PC-3 (cell line): ENCODE measurements at regions not wholly inside any gene's neighbourhood (a gene's known extent, or its start where the extent isn't known, plus 50 kb on each side); places are given as distances from the start of the nearest gene placed in this dataset.

ENCODE experiments used
- EZH2 ChIP-seq: fragments of 300-600 bp; sonication (generic); IDR thresholded peaks from one replicate; pipeline ENCODE4 v1.6.1; 2017; ENCODE audit warnings: antibody characterized with exemption, mild to moderate bottlenecking, low read length; ENCODE audit not compliant: unreplicated experiment
- EZH2phosphoT487 ChIP-seq: fragments of 300-600 bp; sonication (generic); IDR thresholded peaks from 2 replicates; pipeline ENCODE4 v1.6.1; 2018; ENCODE audit warnings: mild to moderate bottlenecking, antibody characterized with exemption, low read length, borderline replicate concordance
- TF ChIP-seq, protein P1 (sequence below): fragments of 300-600 bp; sonication (generic); conservative IDR thresholded peaks from 2 replicates; pipeline ENCODE4 v1.5.1; 2017; ENCODE audit warnings: antibody characterized with exemption, low read depth, mild to moderate bottlenecking, low read length

DNA sequence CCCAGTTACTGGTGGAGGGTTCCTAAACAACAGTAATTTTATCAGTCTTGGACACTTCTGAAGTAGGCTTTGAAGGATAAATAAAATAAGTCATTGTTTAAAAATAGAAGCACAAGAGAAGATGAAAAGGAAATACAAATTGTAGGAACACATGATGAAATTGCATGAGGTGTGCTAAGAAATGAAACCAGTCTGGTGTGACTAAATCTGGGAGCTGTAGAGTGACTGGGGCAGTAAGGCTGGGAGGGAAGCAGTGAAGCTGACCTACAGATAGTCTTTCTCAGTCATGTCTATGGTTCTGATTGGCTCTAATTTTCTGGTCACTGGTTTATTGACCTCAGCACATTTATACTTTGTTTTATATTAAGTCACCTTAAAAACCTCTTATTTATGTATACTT is 139.1 kb downstream of the SLC17A6 start:
- TF ChIP-seq, protein P1, sequence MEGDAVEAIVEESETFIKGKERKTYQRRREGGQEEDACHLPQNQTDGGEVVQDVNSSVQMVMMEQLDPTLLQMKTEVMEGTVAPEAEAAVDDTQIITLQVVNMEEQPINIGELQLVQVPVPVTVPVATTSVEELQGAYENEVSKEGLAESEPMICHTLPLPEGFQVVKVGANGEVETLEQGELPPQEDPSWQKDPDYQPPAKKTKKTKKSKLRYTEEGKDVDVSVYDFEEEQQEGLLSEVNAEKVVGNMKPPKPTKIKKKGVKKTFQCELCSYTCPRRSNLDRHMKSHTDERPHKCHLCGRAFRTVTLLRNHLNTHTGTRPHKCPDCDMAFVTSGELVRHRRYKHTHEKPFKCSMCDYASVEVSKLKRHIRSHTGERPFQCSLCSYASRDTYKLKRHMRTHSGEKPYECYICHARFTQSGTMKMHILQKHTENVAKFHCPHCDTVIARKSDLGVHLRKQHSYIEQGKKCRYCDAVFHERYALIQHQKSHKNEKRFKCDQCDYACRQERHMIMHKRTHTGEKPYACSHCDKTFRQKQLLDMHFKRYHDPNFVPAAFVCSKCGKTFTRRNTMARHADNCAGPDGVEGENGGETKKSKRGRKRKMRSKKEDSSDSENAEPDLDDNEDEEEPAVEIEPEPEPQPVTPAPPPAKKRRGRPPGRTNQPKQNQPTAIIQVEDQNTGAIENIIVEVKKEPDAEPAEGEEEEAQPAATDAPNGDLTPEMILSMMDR: no peak
- no peak for TF ChIP-seq EZH2phosphoT487
- TF ChIP-seq EZH2: no peak
